ENCODE measurements at regions not wholly inside any gene's neighbourhood (a gene's known extent, or its start where the extent isn't known, plus 50 kb on each side); places are given as distances from the start of the nearest gene placed in this dataset.

DNA sequence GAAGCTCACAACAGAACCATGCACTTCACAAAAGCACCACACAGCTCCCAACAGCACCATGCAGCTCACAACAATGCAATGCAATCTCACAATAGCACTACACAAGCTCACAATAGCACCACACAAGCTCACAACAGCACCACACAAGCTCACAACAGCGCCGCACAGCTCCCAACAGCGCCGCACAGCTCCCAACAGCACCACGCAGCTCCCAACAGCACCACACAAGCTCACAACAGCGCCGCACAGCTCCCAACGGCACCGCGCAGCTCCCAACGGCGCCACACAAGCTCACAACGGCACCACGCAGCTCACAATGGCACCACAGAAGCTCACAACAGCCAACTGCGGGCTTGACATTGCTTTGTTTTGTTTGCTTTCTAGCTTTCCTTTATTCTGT, 198.1 kb downstream of the DLL1 start:
- no peak for TF ChIP-seq CTCF (IDR thresholded peaks at IDR 0.05)
- TF ChIP-seq POLR2A (IDR thresholded peaks at IDR 0.05): no peak

Data from body of pancreas (tissue), 4 donors.